ENCODE measurements at regions not wholly inside any gene's neighbourhood (a gene's known extent, or its start where the extent isn't known, plus 50 kb on each side); places are given as distances from the start of the nearest gene placed in this dataset.

- TF ChIP-seq POLR2AphosphoS5 (IDR thresholded peaks at IDR 0.05; ENCODE audit: low read depth, low read length) = no peak
- no peak for TF ChIP-seq FOXP2 (optimal IDR thresholded peaks at IDR 0.05; ENCODE audit: borderline replicate concordance, extremely low read depth, extremely low read length, insufficient read depth)
Measured at GRCh38 chr6:130578713-130579112, 212.9 kb downstream of the TMEM200A start.

Measured in PFSK-1 (cell line).